ENCODE measurements at regions not wholly inside any gene's neighbourhood (a gene's known extent, or its start where the extent isn't known, plus 50 kb on each side); places are given as distances from the start of the nearest gene placed in this dataset.

DNA sequence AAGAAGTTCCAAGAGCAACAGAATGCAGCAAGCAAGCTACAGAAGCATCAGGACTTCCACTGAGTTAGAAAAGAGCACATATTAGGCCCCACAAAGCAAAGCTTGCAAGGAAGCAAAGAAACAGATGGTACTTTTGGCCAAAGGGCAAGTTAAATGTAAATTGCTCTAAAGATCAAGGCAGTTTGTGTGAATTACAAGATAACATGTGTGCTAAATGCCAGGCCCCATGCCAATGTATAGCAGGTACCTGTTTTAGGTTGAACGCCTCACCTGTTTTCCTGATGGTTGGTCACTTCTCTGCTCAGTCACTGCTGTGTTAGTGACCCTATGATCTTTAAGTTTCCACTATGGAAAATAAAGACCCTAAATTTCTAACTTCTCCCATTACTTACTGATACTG is 606.5 kb upstream of the GYPC start:
- intact Hi-C loops (cut with micrococcal nuclease; ENCODE audit: unreplicated experiment) = no loop called here
- Histone ChIP-seq H3K9ac (ENCODE audit: insufficient read depth, low read depth, low read length) (no peak overlapping the region), H3K9me3 (ENCODE audit: low read length) (peaks cover 81% of the 10 kb centered on the region), H3K4me2 (ENCODE audit: low read depth, low read length) (no peak overlapping the region), H3K79me2 (ENCODE audit: insufficient read depth, low read length) (no peaks in the 10 kb centered on the region), H3K27me3 (ENCODE audit: control insufficient read depth in 1 of 2, insufficient read depth in 2 of 2, low read length in 2 of 2) (no peaks in the 10 kb centered on the region), H3K36me3 (replicated peaks in 1 of 2; ENCODE audit: control insufficient read depth in 1 of 2, insufficient read depth in 2 of 2, low read length in 2 of 2) (no peaks in the 10 kb centered on the region), H3K27ac (ENCODE audit: extremely low read length, insufficient read depth, low read length) (no peak overlapping the region), H3K4me3 (replicated peaks in 1 of 3; ENCODE audit: insufficient read depth in 1 of 3, low read depth in 2 of 3, low read length in 3 of 3) (no peak overlapping the region), H4K20me1 (ENCODE audit: insufficient read depth, low read length) (no peaks in the 10 kb centered on the region), H3K4me1 (ENCODE audit: insufficient read depth, low read length) (no peaks in the 10 kb centered on the region), H2AFZ (ENCODE audit: low read length) (no peak overlapping the region)
- BruUV-seq (replicated peaks) = no TSS peak
- CTCF ChIA-PET (ENCODE audit: low intra/inter-chr PET ratio, low total read pairs) = no interaction called here
- POLR2A ChIA-PET = no interaction called here
- 6% methylated on average over 1 of the region's 1 CpG for WGBS (ENCODE audit: low lambda C conversion rate)
- in situ Hi-C loops (cut with HindIII; ENCODE audit: extremely low pct_ligation_motif_present, low pct_unique_long_range_greater_than_20kb) = no loop called here
- DNase-seq (ENCODE audit: low spot score) (no peak), ATAC-seq (no peak), FAIRE-seq (no peak)
- no peak for TF ChIP-seq XRCC5 (optimal IDR thresholded peaks at IDR 0.05; ENCODE audit: low read length)
- TF ChIP-seq CBX5 (CRISPR knock-in tag; IDR thresholded peaks at IDR 0.05; ENCODE audit: borderline replicate concordance) = no peak
- no peak for TF ChIP-seq RBFOX2 (IDR thresholded peaks at IDR 0.05; ENCODE audit: low read depth, low read length)
- TF ChIP-seq ZNF572 (CRISPR knock-in tag; IDR thresholded peaks at IDR 0.05) = no peak
- TF ChIP-seq, protein P1, sequence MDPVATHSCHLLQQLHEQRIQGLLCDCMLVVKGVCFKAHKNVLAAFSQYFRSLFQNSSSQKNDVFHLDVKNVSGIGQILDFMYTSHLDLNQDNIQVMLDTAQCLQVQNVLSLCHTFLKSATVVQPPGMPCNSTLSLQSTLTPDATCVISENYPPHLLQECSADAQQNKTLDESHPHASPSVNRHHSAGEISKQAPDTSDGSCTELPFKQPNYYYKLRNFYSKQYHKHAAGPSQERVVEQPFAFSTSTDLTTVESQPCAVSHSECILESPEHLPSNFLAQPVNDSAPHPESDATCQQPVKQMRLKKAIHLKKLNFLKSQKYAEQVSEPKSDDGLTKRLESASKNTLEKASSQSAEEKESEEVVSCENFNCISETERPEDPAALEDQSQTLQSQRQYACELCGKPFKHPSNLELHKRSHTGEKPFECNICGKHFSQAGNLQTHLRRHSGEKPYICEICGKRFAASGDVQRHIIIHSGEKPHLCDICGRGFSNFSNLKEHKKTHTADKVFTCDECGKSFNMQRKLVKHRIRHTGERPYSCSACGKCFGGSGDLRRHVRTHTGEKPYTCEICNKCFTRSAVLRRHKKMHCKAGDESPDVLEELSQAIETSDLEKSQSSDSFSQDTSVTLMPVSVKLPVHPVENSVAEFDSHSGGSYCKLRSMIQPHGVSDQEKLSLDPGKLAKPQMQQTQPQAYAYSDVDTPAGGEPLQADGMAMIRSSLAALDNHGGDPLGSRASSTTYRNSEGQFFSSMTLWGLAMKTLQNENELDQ (CRISPR knock-in tag; IDR thresholded peaks at IDR 0.05; ENCODE audit: borderline replicate concordance) = no peak
- TF ChIP-seq TOE1 (CRISPR knock-in tag; IDR thresholded peaks at IDR 0.05) = no peak
- TF ChIP-seq SP2 (CRISPR knock-in tag; IDR thresholded peaks at IDR 0.05) = no peak
- no peak for TF ChIP-seq ZSCAN9 (CRISPR knock-in tag; IDR thresholded peaks at IDR 0.05; ENCODE audit: borderline replicate concordance)
- TF ChIP-seq, protein P2, sequence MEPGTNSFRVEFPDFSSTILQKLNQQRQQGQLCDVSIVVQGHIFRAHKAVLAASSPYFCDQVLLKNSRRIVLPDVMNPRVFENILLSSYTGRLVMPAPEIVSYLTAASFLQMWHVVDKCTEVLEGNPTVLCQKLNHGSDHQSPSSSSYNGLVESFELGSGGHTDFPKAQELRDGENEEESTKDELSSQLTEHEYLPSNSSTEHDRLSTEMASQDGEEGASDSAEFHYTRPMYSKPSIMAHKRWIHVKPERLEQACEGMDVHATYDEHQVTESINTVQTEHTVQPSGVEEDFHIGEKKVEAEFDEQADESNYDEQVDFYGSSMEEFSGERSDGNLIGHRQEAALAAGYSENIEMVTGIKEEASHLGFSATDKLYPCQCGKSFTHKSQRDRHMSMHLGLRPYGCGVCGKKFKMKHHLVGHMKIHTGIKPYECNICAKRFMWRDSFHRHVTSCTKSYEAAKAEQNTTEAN (CRISPR knock-in tag; conservative IDR thresholded peaks at IDR 0.05) = no peak
- TF ChIP-seq TCF7L2 (IDR thresholded peaks at IDR 0.05; ENCODE audit: low read depth, low read length) = no peak
- no peak for TF ChIP-seq SRF (IDR thresholded peaks at IDR 0.05; ENCODE audit: low read depth, low read length)
- TF ChIP-seq ZNF564 (CRISPR knock-in tag; IDR thresholded peaks at IDR 0.05) = no peak
- TF ChIP-seq ZNF605 (CRISPR knock-in tag; IDR thresholded peaks at IDR 0.05) = no peak
- TF ChIP-seq, protein P3, sequence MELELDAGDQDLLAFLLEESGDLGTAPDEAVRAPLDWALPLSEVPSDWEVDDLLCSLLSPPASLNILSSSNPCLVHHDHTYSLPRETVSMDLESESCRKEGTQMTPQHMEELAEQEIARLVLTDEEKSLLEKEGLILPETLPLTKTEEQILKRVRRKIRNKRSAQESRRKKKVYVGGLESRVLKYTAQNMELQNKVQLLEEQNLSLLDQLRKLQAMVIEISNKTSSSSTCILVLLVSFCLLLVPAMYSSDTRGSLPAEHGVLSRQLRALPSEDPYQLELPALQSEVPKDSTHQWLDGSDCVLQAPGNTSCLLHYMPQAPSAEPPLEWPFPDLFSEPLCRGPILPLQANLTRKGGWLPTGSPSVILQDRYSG (CRISPR knock-in tag; IDR thresholded peaks at IDR 0.05) = no peak
- no peak for TF ChIP-seq AGO1 (IDR thresholded peaks at IDR 0.05; ENCODE audit: low read depth, low read length, poor library complexity, severe bottlenecking)
- no peak for TF ChIP-seq ZNF350 (CRISPR knock-in tag; IDR thresholded peaks at IDR 0.05; ENCODE audit: borderline replicate concordance, low read depth)
- TF ChIP-seq MIER2 (CRISPR knock-in tag; IDR thresholded peaks at IDR 0.05) = no peak
- TF ChIP-seq FOXA1 (IDR thresholded peaks at IDR 0.05) = no peak
- TF ChIP-seq FOXA1 (CRISPR knock-in tag; IDR thresholded peaks at IDR 0.05) = no peak
- no peak for TF ChIP-seq ZNF282 (IDR thresholded peaks at IDR 0.05; ENCODE audit: partially characterized antibody)

All from HepG2 (cell line).